ENCODE measurements at regions not wholly inside any gene's neighbourhood (a gene's known extent, or its start where the extent isn't known, plus 50 kb on each side); places are given as distances from the start of the nearest gene placed in this dataset.

GRCh38 chr10:24034571-24034970 lies 174.4 kb upstream of the KIAA1217 start:
- TF ChIP-seq POLR2A (IDR thresholded peaks at IDR 0.05), result no peak
- no peak for TF ChIP-seq CTCF (IDR thresholded peaks at IDR 0.05)
- no peak for TF ChIP-seq EP300 (IDR thresholded peaks at IDR 0.05)
- TF ChIP-seq POLR2AphosphoS5 (IDR thresholded peaks at IDR 0.05), result no peak
